ENCODE measurements at regions not wholly inside any gene's neighbourhood (a gene's known extent, or its start where the extent isn't known, plus 50 kb on each side); places are given as distances from the start of the nearest gene placed in this dataset.

DNA sequence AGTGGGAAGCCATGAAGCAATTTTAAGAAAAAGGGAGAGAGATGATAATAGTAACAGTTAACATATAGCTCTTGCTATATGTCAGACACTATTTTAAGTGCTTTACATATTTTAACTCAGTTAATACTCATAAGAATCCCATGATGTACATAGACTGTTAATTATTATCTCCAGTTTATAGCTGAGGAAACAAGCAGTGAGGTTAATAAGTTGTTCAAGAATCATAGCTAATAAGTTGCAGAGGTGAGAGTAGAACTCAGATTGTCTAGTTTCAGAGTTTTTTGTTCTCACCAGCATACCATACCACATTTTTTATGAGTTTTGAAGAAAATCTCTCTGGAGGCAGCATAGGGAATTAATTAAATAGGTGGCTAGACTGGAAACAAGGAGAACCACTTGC is 144.6 kb upstream of the MMS22L start:
- H3K36me3 ChIP-seq = no peaks in the 10 kb centered on the region
- DNase-seq (ENCODE audit: low read depth in 1 of 2, low spot score in 2 of 2) = no peak
- H3K4me1 ChIP-seq (replicated peaks) = no peaks in the 10 kb centered on the region
- no peak overlapping the region for H3K4me3 ChIP-seq
- H3K9me3 ChIP-seq (replicated peaks) = no peaks in the 10 kb centered on the region
- no peak overlapping the region for H3K27ac ChIP-seq
- no peaks in the 10 kb centered on the region; the same call in 1 of the 2 replicates for H3K27me3 ChIP-seq (replicated peaks)

DNA sequence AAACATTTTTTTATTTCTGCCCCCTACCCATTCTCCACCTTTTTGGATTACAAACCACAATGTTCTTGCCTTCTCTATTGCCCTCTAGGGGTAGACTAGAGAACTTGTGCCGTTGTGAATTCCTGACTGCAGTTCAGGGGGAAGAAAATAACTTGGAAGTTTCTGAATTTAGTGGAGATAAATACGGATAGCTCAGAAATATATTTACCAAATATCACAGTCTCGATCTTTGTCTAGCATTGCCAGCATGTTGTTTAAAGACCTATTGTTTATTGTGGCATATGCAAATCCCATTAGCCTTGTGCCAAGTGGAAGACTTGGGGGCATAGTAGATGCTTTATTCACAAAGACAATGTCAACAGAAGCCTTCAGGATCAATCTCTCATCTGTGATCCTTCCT is 154.1 kb upstream of the MMS22L start:
- Histone ChIP-seq H3K27me3 (replicated peaks) (no peaks in the 10 kb centered on the region; the same call in 1 of the 2 replicates), H3K4me1 (replicated peaks) (no peaks in the 10 kb centered on the region), H3K4me3 (no peak overlapping the region), H3K9me3 (replicated peaks) (no peaks in the 10 kb centered on the region), H3K36me3 (no peaks in the 10 kb centered on the region), H3K27ac (no peak overlapping the region)
- peak in 1 of 2 experiments; percentile 24 for DNase-seq (ENCODE audit: low read depth in 1 of 2, low spot score in 2 of 2)

DNA sequence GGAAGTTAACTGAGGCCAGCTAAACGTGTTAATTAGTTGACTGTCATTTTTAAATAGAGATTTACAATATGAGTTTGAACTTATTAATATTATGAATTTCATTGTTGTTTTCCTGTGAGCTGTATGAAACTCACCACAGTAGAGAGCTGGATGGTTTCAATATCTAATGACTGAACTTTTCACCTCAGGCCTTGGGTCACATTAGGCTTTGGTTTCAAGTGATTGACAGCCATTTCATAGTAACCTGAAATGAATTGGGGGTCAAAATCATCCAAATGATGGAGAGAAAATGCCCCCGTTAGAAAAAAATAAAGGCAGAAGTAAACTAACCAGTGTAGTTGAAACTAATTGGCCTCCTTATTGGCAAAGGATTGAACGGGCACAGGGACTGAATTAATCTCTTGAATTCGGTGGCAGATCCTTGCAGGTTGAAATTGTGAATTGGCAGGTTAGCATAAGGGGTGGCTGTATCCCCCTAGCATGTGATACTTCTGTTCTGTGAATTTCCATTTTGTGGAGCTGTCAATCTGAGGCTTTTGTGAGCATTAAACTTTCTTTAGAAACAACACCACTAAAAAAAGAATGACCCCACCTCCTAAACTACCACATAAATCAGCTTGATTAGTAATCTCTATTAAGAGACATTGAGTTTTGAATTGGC is 155.1 kb upstream of the MMS22L start:
- Histone ChIP-seq H3K9me3 (replicated peaks) (no peaks in the 10 kb centered on the region), H3K27me3 (replicated peaks) (no peaks in the 10 kb centered on the region; the same call in 1 of the 2 replicates), H3K36me3 (no peaks in the 10 kb centered on the region), H3K27ac (no peak overlapping the region), H3K4me3 (no peak overlapping the region), H3K4me1 (replicated peaks) (no peaks in the 10 kb centered on the region)
- DNase-seq (ENCODE audit: low read depth in 1 of 2, low spot score in 2 of 2) = no peak

DNA sequence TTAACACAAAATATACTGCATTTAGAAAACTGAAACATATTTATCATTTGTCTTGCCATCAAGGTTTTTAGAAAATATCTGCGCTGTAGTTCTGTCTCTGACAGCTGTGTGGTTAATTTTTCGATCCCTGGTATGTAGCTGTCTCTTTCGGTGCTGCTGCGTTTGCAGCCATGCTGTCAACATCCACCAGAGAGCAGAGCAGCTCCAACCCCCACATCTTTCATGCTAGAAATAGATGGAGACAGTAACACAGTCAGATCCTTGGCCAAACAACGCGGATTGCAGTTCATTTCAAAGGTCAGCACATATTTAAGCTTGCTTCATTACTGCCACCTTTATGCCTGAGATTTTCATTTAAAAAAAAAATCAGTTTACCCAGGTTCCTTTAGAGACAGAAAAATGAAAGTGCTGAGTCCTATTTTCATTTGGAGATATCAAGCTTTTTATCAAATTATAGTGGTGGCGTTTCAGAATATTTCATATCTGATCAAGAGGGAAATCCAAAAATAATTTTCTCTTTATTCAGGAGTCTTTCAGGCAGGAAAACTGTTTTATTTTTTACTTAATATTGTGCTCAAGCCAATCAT is 157.7 kb upstream of the MMS22L start:
- Histone ChIP-seq H3K4me1 (replicated peaks) (no peaks in the 10 kb centered on the region), H3K4me3 (no peak overlapping the region)
- no peak for DNase-seq (ENCODE audit: low read depth in 1 of 2, low spot score in 2 of 2)

DNA sequence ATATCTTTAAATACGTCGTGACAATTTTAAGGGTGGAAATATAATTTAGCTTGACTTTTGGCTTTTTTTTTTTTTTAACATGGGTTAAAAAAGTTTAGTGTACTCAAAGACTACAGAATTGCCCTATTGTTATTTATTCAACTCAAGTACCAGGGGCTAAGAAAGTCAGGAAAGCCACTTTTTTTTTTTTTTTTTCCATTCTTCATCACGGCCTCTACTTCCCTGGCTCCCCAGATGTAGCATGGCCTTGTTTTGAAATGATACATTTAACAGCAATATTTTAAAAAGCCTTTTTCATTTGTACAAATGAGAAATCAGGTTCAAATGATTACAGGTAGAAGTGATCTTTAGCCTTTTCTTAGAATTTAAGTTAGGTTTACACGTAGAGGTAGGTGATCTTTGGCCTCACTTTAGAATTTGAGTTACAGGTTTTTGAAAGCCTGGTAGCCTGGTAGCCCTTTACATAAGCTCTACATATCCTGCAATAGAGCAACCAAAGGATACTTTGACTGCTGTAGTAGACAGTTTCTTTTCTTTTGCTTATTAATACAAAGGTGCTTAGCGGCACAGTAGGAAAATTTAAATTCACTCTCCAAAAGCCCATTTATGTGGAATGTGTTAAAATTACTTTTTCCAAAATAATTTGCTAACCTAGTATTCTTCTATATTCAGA is 160.5 kb upstream of the MMS22L start:
- DNase-seq (ENCODE audit: low read depth in 1 of 2, low spot score in 2 of 2) = no peak
- no peaks in the 10 kb centered on the region for H3K36me3 ChIP-seq
- H3K9me3 ChIP-seq (replicated peaks) = no peaks in the 10 kb centered on the region
- H3K27ac ChIP-seq = no peak overlapping the region
- no peaks in the 10 kb centered on the region for H3K4me1 ChIP-seq (replicated peaks)
- H3K27me3 ChIP-seq (replicated peaks) = no peaks in the 10 kb centered on the region
- no peak overlapping the region for H3K4me3 ChIP-seq

More for the DNA sequence above, 157.7 kb upstream of the MMS22L start:
- Histone ChIP-seq H3K36me3 (no peaks in the 10 kb centered on the region), H3K27me3 (replicated peaks) (no peaks in the 10 kb centered on the region), H3K27ac (no peak overlapping the region), H3K9me3 (replicated peaks) (no peaks in the 10 kb centered on the region)

DNA sequence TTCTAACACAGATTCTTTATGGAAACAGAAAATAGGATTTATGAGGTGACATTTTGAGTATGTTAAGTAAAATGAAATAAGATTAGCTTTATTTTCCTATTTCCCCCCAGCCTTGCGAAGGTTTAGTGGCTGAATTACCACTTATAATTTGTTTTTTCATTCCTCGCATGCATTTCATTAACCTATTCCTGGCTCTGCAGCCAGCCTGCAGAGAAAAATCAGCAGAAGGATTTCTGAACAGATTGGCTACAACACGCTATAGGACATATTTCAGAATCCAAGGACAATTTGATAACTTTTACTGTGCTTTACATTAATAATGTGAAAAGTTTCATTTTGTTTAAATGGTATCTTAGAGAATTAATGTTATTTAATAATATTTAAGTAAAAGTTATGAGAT is 162.4 kb upstream of the MMS22L start:
- H3K4me1 ChIP-seq (replicated peaks) = no peaks in the 10 kb centered on the region
- H3K9me3 ChIP-seq (replicated peaks) = no peaks in the 10 kb centered on the region
- H3K27ac ChIP-seq = no peak overlapping the region
- no peaks in the 10 kb centered on the region for H3K27me3 ChIP-seq (replicated peaks)
- H3K36me3 ChIP-seq = no peaks in the 10 kb centered on the region
- DNase-seq (ENCODE audit: low read depth in 1 of 2, low spot score in 2 of 2) = no peak
- no peak overlapping the region for H3K4me3 ChIP-seq

DNA sequence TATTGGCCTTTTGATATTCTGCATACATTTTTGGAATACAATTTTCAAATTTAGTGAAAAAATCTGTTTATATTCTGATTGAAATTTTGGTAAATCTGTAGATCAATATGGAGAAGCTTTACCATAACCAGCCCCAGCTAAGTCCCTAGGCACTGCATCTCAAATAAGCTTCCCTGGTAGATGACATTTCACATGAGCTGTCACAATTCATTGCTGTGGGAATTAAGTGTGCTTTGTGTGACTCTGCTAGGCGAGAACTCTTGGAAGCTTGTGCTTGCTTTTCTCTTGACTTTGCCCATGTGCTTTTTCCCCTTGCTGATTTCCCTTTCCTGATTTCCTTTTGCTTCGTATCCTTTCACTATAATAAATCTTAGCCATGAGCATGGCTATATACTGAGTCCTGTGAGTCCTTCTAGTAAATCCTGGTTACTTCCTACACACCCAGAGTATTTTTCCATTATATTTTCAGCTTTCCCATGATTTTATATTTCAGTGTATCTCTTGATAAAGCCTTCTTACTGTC is 166.5 kb upstream of the MMS22L start:
- Histone ChIP-seq H3K27ac (no peak overlapping the region), H3K4me1 (replicated peaks) (no peaks in the 10 kb centered on the region), H3K27me3 (replicated peaks) (no peaks in the 10 kb centered on the region), H3K4me3 (no peak overlapping the region), H3K9me3 (replicated peaks) (no peaks in the 10 kb centered on the region), H3K36me3 (no peaks in the 10 kb centered on the region)
- no peak for DNase-seq (ENCODE audit: low read depth in 1 of 2, low spot score in 2 of 2)

DNA sequence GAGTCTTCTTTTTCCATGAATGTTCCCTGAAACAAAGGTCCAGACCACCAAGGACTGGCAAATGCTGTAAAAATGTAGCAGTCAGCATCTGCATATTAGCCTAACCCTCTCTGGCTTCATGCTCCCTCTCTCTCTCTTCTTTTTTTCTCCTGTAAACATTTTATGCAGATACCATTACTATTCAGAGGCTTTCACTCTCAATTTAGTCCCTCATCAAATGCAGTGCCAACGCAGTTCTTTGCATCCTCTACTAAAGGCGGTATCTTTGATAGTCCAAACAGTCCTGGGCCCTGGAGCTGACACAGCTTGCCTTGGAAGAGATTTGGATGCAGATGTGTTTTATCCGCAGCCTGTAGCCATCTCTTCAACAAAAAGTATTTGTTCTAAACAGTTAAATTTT is 167.1 kb upstream of the MMS22L start:
- Histone ChIP-seq H3K9me3 (replicated peaks) (no peaks in the 10 kb centered on the region), H3K27me3 (replicated peaks) (no peaks in the 10 kb centered on the region), H3K4me3 (no peak overlapping the region), H3K27ac (no peak overlapping the region), H3K36me3 (no peaks in the 10 kb centered on the region), H3K4me1 (replicated peaks) (no peaks in the 10 kb centered on the region)
- DNase-seq (ENCODE audit: low read depth in 1 of 2, low spot score in 2 of 2) = no peak

DNA sequence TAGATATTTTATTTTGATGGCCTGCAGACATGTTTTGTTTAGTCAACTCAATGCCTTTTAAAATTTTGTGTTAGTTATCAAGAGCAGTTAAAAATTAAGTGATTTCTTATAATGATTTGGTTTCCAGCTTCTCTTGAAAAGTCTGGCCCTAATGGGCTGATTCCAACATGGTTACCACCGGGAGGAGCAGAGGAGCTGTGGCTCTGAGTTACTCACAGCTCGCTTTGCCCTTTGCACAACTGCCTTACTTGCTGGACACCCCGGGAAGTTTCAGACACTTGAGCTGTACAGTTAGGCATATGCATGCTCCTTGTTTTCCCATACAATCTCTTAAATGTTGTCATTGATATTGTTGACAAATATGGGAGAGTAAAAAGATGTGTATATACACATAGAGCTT is 173.1 kb upstream of the MMS22L start:
- Histone ChIP-seq H3K9me3 (replicated peaks) (no peaks in the 10 kb centered on the region), H3K27ac (no peak overlapping the region), H3K36me3 (no peaks in the 10 kb centered on the region), H3K4me1 (replicated peaks) (no peaks in the 10 kb centered on the region), H3K27me3 (replicated peaks) (no peaks in the 10 kb centered on the region; the same call in 1 of the 2 replicates), H3K4me3 (no peak overlapping the region)
- DNase-seq (ENCODE audit: low read depth in 1 of 2, low spot score in 2 of 2) = no peak

DNA sequence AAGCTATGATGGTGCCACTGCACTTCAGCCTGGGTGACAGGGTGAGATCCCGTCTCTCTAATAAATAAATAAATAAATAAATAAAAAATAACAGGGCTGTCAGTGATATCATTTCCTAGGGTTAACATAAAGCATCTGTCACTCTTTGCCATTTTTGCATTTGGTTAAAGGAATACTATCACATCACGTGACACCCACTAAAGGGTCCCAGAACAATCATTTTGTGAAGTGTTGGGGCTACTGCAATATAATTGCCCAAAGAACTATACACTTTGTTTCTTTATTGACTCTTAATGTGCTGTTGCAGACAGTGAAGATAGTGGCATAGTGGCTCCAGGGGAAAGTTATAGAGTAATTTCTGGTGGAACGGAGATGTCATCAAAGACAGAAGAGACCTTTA is 176.5 kb upstream of the MMS22L start:
- no peaks in the 10 kb centered on the region for H3K36me3 ChIP-seq
- no peak overlapping the region for H3K27ac ChIP-seq
- no peak overlapping the region for H3K4me3 ChIP-seq
- no peaks in the 10 kb centered on the region for H3K4me1 ChIP-seq (replicated peaks)
- peaks cover 4% of the 10 kb centered on the region; the same call in 1 of the 2 replicates for H3K27me3 ChIP-seq (replicated peaks)
- no peaks in the 10 kb centered on the region for H3K9me3 ChIP-seq (replicated peaks)
- no peak for DNase-seq (ENCODE audit: low read depth in 1 of 2, low spot score in 2 of 2)

DNA sequence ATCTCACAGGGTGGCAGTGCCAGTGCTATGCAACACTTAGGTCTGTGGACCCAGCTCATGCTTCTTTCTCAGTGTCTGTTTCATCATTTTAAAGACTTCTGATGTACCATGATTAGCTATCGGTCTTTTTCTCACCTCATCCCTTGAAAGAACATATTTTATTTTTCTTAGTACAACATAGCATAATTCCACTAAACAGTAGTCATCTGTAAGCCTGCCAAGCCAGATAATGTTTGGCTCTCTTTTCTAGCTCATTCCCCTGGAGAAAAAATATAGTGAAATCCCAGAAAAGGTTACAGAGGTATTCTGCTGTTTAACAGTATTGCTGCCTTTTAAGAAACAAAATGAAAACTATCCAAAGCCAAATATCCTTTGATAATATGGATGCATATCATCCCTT is 177.0 kb upstream of the MMS22L start:
- no peaks in the 10 kb centered on the region for H3K4me1 ChIP-seq (replicated peaks)
- no peaks in the 10 kb centered on the region for H3K36me3 ChIP-seq
- no peak overlapping the region for H3K4me3 ChIP-seq
- H3K9me3 ChIP-seq (replicated peaks) = no peaks in the 10 kb centered on the region
- peaks cover 9% of the 10 kb centered on the region; the same call in 1 of the 2 replicates for H3K27me3 ChIP-seq (replicated peaks)
- no peak overlapping the region for H3K27ac ChIP-seq
- DNase-seq (ENCODE audit: low read depth in 1 of 2, low spot score in 2 of 2) = no peak

DNA sequence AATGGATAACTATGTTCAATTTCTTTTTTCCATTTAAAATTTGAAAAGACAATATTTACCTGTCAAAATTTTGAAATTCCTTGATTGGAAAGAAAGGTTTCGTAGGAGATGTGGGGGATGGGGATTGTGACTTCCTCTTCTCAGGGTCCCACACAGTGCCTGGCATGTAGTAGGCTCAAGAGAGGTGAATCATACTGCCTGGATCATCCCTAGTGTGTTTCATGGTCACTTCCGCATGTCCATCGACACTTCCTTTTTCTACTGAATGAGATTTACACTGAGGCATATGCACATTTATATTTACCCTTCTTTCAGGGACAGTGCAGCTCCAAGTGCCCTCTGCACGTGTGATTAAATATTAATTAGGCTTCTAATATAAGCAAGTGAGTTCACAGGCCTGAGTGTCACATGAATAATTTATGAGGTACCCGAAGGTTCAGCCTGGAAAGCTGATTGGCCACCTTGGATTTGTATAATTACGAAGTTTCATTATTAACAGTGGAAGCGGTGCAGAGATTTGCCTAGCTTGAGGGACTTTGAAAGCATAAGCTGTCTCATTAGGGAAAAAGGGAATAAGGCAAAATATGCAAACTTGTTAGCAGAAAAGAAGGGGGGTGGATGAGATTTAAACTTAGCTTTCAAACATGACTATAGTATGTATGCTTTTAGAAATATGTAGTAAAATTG is 177.5 kb upstream of the MMS22L start:
- H3K27me3 ChIP-seq (replicated peaks) = peaks cover 9% of the 10 kb centered on the region; the same call in 1 of the 2 replicates
- no peak for DNase-seq (ENCODE audit: low read depth in 1 of 2, low spot score in 2 of 2)
- H3K4me3 ChIP-seq = no peak overlapping the region
- H3K9me3 ChIP-seq (replicated peaks) = no peaks in the 10 kb centered on the region
- H3K4me1 ChIP-seq (replicated peaks) = no peaks in the 10 kb centered on the region
- H3K27ac ChIP-seq = no peak overlapping the region
- H3K36me3 ChIP-seq = no peaks in the 10 kb centered on the region

DNA sequence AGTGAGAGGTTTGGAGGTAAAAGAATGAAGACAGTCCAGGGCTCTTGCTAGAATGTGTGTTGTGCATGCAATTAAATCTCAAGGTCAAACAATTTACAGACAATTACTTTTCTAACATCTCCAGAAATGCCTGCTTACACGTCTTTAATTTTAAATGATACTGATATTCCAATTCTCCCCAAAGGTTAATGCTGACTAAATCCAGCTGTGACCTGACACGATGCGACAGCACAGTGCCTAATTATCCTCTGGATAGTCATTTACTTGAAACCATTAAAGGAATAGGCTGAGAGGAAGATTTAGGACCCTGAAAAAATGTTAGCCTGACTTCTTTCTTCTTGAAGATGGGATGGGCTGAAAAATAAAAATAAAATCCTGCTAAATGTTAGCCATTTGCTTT is 178.2 kb upstream of the MMS22L start:
- no peak for DNase-seq (ENCODE audit: low read depth in 1 of 2, low spot score in 2 of 2)
- Histone ChIP-seq H3K4me1 (replicated peaks) (no peaks in the 10 kb centered on the region), H3K27ac (no peak overlapping the region)

DNA sequence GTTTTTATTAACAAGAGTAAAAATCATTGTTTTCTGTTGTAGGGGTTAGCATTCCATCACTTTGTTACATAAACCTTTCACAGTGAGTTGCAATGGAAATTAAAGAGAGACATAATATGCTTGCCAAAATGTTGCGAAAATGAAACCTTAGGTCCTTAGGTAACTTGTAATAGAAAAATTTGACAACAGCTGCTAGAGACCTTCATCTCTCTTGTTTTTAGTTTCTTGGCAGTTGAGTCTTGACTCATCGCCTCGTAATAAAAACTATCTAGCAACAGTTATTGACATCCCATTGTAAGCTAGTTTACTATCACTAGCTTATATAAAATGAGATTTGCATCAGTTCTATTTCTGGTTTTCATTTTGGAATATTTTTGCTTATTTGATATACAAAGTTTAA is 179.0 kb upstream of the MMS22L start:
- Histone ChIP-seq H3K4me1 (replicated peaks) (no peaks in the 10 kb centered on the region), H3K4me3 (no peak overlapping the region), H3K27ac (no peak overlapping the region), H3K27me3 (replicated peaks) (peaks cover 11% of the 10 kb centered on the region; the same call in 1 of the 2 replicates), H3K9me3 (replicated peaks) (no peaks in the 10 kb centered on the region), H3K36me3 (no peaks in the 10 kb centered on the region)
- DNase-seq (ENCODE audit: low read depth in 1 of 2, low spot score in 2 of 2) = no peak

More for the DNA sequence above, 178.2 kb upstream of the MMS22L start:
- Histone ChIP-seq H3K4me3 (no peak overlapping the region), H3K36me3 (no peaks in the 10 kb centered on the region), H3K27me3 (replicated peaks) (peaks cover 9% of the 10 kb centered on the region; the same call in 1 of the 2 replicates), H3K9me3 (replicated peaks) (no peaks in the 10 kb centered on the region)
